ENCODE measurements at regions not wholly inside any gene's neighbourhood (a gene's known extent, or its start where the extent isn't known, plus 50 kb on each side); places are given as distances from the start of the nearest gene placed in this dataset.

- no peak overlapping the region for H3K27ac ChIP-seq (ENCODE audit: low read depth, low read length)
- H4K5ac ChIP-seq (ENCODE audit: insufficient read length, low read depth, low read length) = no peak overlapping the region
- H2AK5ac ChIP-seq (ENCODE audit: low read depth, low read length) = no peak overlapping the region
- no peak overlapping the region for H2BK15ac ChIP-seq (ENCODE audit: low read length)
- H3K23me2 ChIP-seq (ENCODE audit: low read depth, low read length) = no peaks in the 10 kb centered on the region
- H3K4ac ChIP-seq (replicated peaks; ENCODE audit: insufficient read length, low read depth, low read length) = no peak overlapping the region
- no peak overlapping the region for H3K56ac ChIP-seq (replicated peaks; ENCODE audit: insufficient read length, low read depth, low read length)
- no peak overlapping the region for H2AFZ ChIP-seq (ENCODE audit: low read length)
- 93% methylated on average over 4 of the region's 4 CpGs; no CpG with 5 or more reads in 1 of the 2 experiments for whole genome bisulfite sequencing, 2 experiments (ENCODE audit: extremely low coverage in 1 of 2, insufficient coverage in 1 of 2, insufficient read length in 1 of 2, insufficient replicate concordance in 2 of 2, low coverage in 1 of 2, low lambda C conversion rate in 2 of 2, missing lambda C conversion rate in 1 of 2)
- H4K8ac ChIP-seq (ENCODE audit: extremely low read depth, insufficient read depth, low read length) = no peak overlapping the region
- no peak overlapping the region for H2BK12ac ChIP-seq (ENCODE audit: low read depth, low read length)
- no peak overlapping the region for H3K4me2 ChIP-seq (ENCODE audit: insufficient read depth in 1 of 2, low read depth in 2 of 2, low read length in 2 of 2)
- no peak overlapping the region for H3K9ac ChIP-seq (replicated peaks in 1 of 4; ENCODE audit: extremely low read depth in 1 of 4, low read depth in 3 of 4, low read length in 3 of 4)
- no peak overlapping the region for H3K14ac ChIP-seq (ENCODE audit: insufficient read length)
- no peak for DNase-seq (ENCODE audit: low read depth in 1 of 2, low spot score in 2 of 2)
- no peak overlapping the region for H4K91ac ChIP-seq (replicated peaks; ENCODE audit: insufficient read length, low read length)
- H4K20me1 ChIP-seq (replicated peaks in 1 of 2; ENCODE audit: control insufficient read depth in 1 of 2, insufficient read depth in 2 of 2, low read length in 2 of 2) = no peaks in the 10 kb centered on the region
- no peak overlapping the region for H3K18ac ChIP-seq (ENCODE audit: extremely low read depth, low read length)
- H3K79me1 ChIP-seq (ENCODE audit: low read depth, low read length) = no peaks in the 10 kb centered on the region
- no peaks in the 10 kb centered on the region for H3K9me3 ChIP-seq (ENCODE audit: insufficient read depth in 2 of 2, low read depth in 1 of 2, low read length in 1 of 2)
- H2BK120ac ChIP-seq (replicated peaks; ENCODE audit: low read depth, low read length) = no peak overlapping the region
- no peaks in the 10 kb centered on the region for H3K36me3 ChIP-seq (ENCODE audit: control insufficient read depth in 2 of 4, insufficient read depth in 4 of 4, low read length in 3 of 4)
- no peak overlapping the region for H2BK20ac ChIP-seq (ENCODE audit: low read length)
- H3K79me2 ChIP-seq (ENCODE audit: control insufficient read depth in 1 of 2, insufficient read depth in 2 of 2, low read length in 2 of 2) = no peaks in the 10 kb centered on the region
- no peaks in the 10 kb centered on the region for H3K27me3 ChIP-seq (replicated peaks in 1 of 4; ENCODE audit: control insufficient read depth in 3 of 4, extremely low read depth in 1 of 4, insufficient read depth in 3 of 4, low read length in 3 of 4)
- ChIA-PET POLR2A (ENCODE audit: partially characterized antibody) (no interaction called here), CTCF (ENCODE audit: partially characterized antibody) (no interaction called here)
- no peak overlapping the region for H3K23ac ChIP-seq (ENCODE audit: insufficient read length)
- H3K4me3 ChIP-seq (ENCODE audit: extremely low read depth in 1 of 4, insufficient read depth in 2 of 4, low read depth in 3 of 4, low read length in 4 of 4) = no peak overlapping the region
- H2BK5ac ChIP-seq (ENCODE audit: low read depth, low read length) = no peak overlapping the region
- TF ChIP-seq, protein P1, sequence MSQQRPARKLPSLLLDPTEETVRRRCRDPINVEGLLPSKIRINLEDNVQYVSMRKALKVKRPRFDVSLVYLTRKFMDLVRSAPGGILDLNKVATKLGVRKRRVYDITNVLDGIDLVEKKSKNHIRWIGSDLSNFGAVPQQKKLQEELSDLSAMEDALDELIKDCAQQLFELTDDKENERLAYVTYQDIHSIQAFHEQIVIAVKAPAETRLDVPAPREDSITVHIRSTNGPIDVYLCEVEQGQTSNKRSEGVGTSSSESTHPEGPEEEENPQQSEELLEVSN (IDR thresholded peaks at IDR 0.05) = no peak
- TF ChIP-seq BRCA1 (IDR thresholded peaks at IDR 0.05; ENCODE audit: low read depth, low read length) (no peak), RBBP5 (IDR thresholded peaks at IDR 0.05; ENCODE audit: borderline replicate concordance, low read depth, low read length) (no peak), HDAC6 (IDR thresholded peaks at IDR 0.05; ENCODE audit: low read depth, low read length) (no peak), SRF (IDR thresholded peaks at IDR 0.05; ENCODE audit: low read depth, low read length) (no peak), CBX8 (IDR thresholded peaks at IDR 0.05; ENCODE audit: borderline replicate concordance, low read depth, low read length) (no peak), RAD21 (IDR thresholded peaks at IDR 0.05 in 1 of 2, conservative IDR thresholded peaks at IDR 0.05 in 1 of 2; ENCODE audit: low read depth in 2 of 2, low read length in 2 of 2) (no peak), CTBP2 (IDR thresholded peaks at IDR 0.05; ENCODE audit: borderline replicate concordance, insufficient read depth, insufficient read length, low read length) (no peak), ZNF274 (IDR thresholded peaks at IDR 0.05; ENCODE audit: borderline replicate concordance, extremely low read depth, low read length) (no peak), SIX5 (IDR thresholded peaks at IDR 0.05; ENCODE audit: low read depth, low read length) (no peak)
- TF ChIP-seq, protein P2, sequence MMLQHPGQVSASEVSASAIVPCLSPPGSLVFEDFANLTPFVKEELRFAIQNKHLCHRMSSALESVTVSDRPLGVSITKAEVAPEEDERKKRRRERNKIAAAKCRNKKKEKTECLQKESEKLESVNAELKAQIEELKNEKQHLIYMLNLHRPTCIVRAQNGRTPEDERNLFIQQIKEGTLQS (IDR thresholded peaks at IDR 0.05; ENCODE audit: insufficient read depth, low read depth, low read length) = no peak
- peaks cover 0 to 11% (median 8%) of the 10 kb centered on the region in 4 experiments; a peak in 3 of 7 replicates for H3K4me1 ChIP-seq (replicated peaks in 1 of 4; ENCODE audit: control insufficient read depth in 3 of 4, insufficient read depth in 4 of 4, low read length in 3 of 4)
- FAIRE-seq = no peak
Measured at GRCh38 chr5:31051316-31051715, 142.2 kb upstream of the CDH6 start.

Measured in H1 (cell line).